LNCAP (cell line): ENCODE measurements at regions not wholly inside any gene's neighbourhood (a gene's known extent, or its start where the extent isn't known, plus 50 kb on each side); places are given as distances from the start of the nearest gene placed in this dataset.

ENCODE experiments used
- CTCF ChIP-seq: fragments of 450-650 bp; IDR thresholded peaks from 2 replicates; pipeline ENCODE4 v1.5.1; 2017; ENCODE audit warnings: mild to moderate bottlenecking

GRCh38 chr3:104503022-104503421, 863.7 kb upstream of the ALCAM start:
- no peak for TF ChIP-seq CTCF

GRCh38 chr3:104510131-104510849, 856.4 kb upstream of the ALCAM start:
- TF ChIP-seq CTCF, result no peak

GRCh38 chr3:104514371-104514770, 852.3 kb upstream of the ALCAM start:
- no peak for TF ChIP-seq CTCF

- TF ChIP-seq CTCF, result no peak
Observed at GRCh38 chr3:104514776-104515175, 851.9 kb upstream of the ALCAM start.

- TF ChIP-seq CTCF, result no peak
Observed at GRCh38 chr3:104519068-104519467, 847.6 kb upstream of the ALCAM start.

GRCh38 chr3:104519468-104520227, 847.1 kb upstream of the ALCAM start:
- no peak for TF ChIP-seq CTCF

- no peak for TF ChIP-seq CTCF
Observed at GRCh38 chr3:104520228-104520655, 846.5 kb upstream of the ALCAM start.
